ENCODE measurements at regions not wholly inside any gene's neighbourhood (a gene's known extent, or its start where the extent isn't known, plus 50 kb on each side); places are given as distances from the start of the nearest gene placed in this dataset.

GRCh38 chr4:35315419-35315818 lies 928.9 kb downstream of the ARAP2 start:
- DNase-seq (ENCODE audit: low read depth in 1 of 2, low spot score in 1 of 2) (no peak), FAIRE-seq (no peak), ATAC-seq (no peak)
- POLR2A ChIA-PET: no interaction called here
- Histone ChIP-seq H3K4me1 (no peaks in the 10 kb centered on the region), H3K9me3 (no peaks in the 10 kb centered on the region), H3K27ac (no peak overlapping the region), H3K4me2 (no peak overlapping the region), H3K4me3 (no peak overlapping the region)
- TF ChIP-seq HMGXB4 (CRISPR knock-in tag; IDR thresholded peaks at IDR 0.05; ENCODE audit: borderline replicate concordance) (no peak), E2F6 (IDR thresholded peaks at IDR 0.05; ENCODE audit: borderline replicate concordance, low read depth) (no peak), RARB (CRISPR knock-in tag; IDR thresholded peaks at IDR 0.05) (no peak), JUN (IDR thresholded peaks at IDR 0.05) (no peak), NFE2L2 (conservative IDR thresholded peaks at IDR 0.05; ENCODE audit: low read length) (no peak)
- CTCF ChIA-PET: no interaction called here

GRCh38 chr4:35325908-35326453 lies 918.3 kb downstream of the ARAP2 start:
- no peaks in the 10 kb centered on the region for H3K4me1 ChIP-seq
- H3K4me2 ChIP-seq: no peak overlapping the region
- ChIA-PET POLR2A (no interaction called here), CTCF (no interaction called here)
- no peak for DNase-seq (ENCODE audit: low read depth in 1 of 2, low spot score in 1 of 2)
- H3K4me3 ChIP-seq: no peak overlapping the region
- H3K9me3 ChIP-seq: no peaks in the 10 kb centered on the region
- FAIRE-seq: no peak
- H3K27ac ChIP-seq: no peak overlapping the region
- ATAC-seq: no peak
- 9% methylated on average over 5 of the region's 5 CpGs for WGBS (ENCODE audit: missing lambda C conversion rate)
- TF ChIP-seq RAD21 (conservative IDR thresholded peaks at IDR 0.05 in 1 of 2, IDR thresholded peaks at IDR 0.05 in 1 of 2): no peak
- TF ChIP-seq ELK1 (IDR thresholded peaks at IDR 0.05; ENCODE audit: low read depth, low read length): no peak
- no peak for TF ChIP-seq HMGXB4 (CRISPR knock-in tag; IDR thresholded peaks at IDR 0.05; ENCODE audit: borderline replicate concordance)
- TF ChIP-seq FOXS1 (CRISPR knock-in tag; IDR thresholded peaks at IDR 0.05): no peak
- TF ChIP-seq PBX3 (IDR thresholded peaks at IDR 0.05): no peak
- no peak for TF ChIP-seq FOSB (CRISPR knock-in tag; IDR thresholded peaks at IDR 0.05)
- TF ChIP-seq HOXA7 (CRISPR knock-in tag; IDR thresholded peaks at IDR 0.05): no peak
- no peak for TF ChIP-seq RARB (CRISPR knock-in tag; IDR thresholded peaks at IDR 0.05)
- no peak for TF ChIP-seq E2F6 (IDR thresholded peaks at IDR 0.05; ENCODE audit: borderline replicate concordance, low read depth)
- no peak for TF ChIP-seq KDM5A (IDR thresholded peaks at IDR 0.05)
- no peak for TF ChIP-seq CHD2 (IDR thresholded peaks at IDR 0.05; ENCODE audit: low read length, partially characterized antibody)
- no peak for TF ChIP-seq EP300 (IDR thresholded peaks at IDR 0.05)
- no peak for TF ChIP-seq MAX (IDR thresholded peaks at IDR 0.05)
- TF ChIP-seq NR3C1 (IDR thresholded peaks at IDR 0.05): no peak
- no peak for TF ChIP-seq REST (IDR thresholded peaks at IDR 0.05)
- TF ChIP-seq RFX5 (IDR thresholded peaks at IDR 0.05): no peak
- no peak for TF ChIP-seq EHMT2 (IDR thresholded peaks at IDR 0.05; ENCODE audit: low read depth)
- TF ChIP-seq HDAC2 (IDR thresholded peaks at IDR 0.05): no peak
- TF ChIP-seq POLR2A (IDR thresholded peaks at IDR 0.05; ENCODE audit: low read length): no peak
- no peak for TF ChIP-seq CBX8 (IDR thresholded peaks at IDR 0.05)
